ENCODE measurements at regions not wholly inside any gene's neighbourhood (a gene's known extent, or its start where the extent isn't known, plus 50 kb on each side); places are given as distances from the start of the nearest gene placed in this dataset.
"Not testable (repeated sequence)": the region's sequence is repeated elsewhere in the genome, so short reads cannot be mapped to it uniquely, and the experiment has no call there.

GRCh38 chr2:83859553-83859952 is 599.5 kb downstream of the SUCLG1 start:
- no peak for DNase-seq

DNA sequence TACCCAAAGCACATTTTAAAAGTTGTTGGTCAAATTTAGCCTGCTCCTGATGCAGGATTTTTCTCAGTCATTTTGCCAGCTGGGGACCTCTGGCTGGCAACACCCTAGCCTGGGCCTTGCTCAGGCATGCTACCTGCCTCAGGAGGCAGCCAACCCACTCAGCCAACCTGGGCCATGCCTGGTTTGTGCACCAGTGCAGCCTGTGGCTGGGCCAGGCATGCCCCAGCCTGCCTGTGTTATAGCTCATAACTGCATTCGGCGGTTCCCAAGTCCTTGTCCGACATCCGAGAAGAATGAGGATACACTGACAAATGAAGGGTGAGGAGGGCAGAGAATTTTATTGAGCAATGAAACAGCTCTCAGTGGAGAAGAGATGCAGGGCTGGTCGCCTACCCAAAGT is 608.0 kb downstream of the SUCLG1 start:
- no peak for DNase-seq

DNA sequence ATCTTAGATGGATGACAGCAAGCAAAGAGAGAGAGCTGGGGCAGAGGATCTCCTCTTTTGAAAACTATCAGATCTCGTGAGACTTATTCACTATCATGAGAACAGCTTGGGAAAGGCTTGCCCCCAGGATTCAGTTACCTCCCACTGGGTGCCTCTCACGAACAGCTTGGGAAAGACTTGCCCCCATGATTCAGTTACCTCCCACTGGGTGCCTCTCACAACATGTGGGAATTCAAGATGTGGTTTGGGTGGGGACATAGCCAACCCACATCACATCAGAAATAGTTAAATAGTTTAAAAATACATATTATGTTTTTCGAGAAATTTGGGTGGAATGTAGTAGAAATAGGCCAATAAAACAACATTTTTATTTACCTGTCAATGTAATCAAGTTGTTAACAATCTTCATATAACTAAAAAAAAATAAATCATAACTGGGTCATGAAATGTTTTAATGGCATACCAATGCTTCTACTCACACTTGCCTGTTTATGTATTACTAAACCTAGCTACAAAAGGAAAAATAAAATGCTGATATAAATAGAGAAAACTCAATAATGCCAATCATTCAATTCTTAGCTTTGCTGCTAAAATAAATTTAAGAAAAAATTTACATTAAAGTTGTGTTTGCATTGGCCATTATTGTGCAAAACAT is 608.9 kb downstream of the SUCLG1 start:
- peak; percentile 62 for DNase-seq

DNA sequence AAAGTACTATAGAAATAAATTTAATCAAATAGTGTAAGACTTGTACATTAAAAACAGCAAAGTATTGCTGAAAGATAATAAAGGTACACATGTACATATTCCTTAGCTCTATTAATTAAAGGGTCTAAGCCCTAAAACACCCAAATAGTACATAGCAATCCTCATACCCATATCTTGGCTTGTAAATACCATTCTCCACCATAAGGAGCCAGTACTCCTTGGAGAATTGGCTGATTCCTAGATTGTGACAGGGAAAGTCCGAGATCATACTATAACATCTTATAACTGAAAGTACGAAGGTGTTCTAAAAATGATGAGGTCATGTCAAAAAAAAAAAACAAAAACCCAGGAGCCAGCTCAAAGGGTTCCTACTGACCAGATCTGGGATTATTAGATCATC is 614.6 kb downstream of the SUCLG1 start:
- DNase-seq = no peak

GRCh38 chr2:83842421-83842820 is 616.7 kb downstream of the SUCLG1 start:
- no peak for DNase-seq

DNA sequence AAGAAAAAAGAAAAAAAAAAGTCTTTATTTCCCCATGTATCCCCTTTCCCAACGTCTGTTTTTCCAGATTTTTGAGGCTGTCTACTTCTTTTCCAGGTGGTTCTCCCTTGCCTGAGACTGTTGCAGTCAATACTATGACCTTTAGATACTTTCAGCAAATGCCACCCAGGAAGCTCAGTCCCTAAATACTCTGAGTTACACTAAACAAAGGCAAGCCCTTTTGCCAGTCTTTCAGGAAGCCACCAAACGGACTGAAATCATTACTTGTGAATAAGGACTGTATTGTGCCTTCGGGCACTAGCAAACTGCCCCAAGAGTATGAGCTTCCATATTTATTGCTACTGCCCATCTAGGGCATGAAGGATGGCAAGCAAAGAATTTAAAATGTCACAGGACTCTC is 621.3 kb downstream of the SUCLG1 start:
- DNase-seq = no peak

- DNase-seq = no peak
These were observed 631.5 kb downstream of the SUCLG1 start for GRCh38 chr2:83827618-83828017.

DNA sequence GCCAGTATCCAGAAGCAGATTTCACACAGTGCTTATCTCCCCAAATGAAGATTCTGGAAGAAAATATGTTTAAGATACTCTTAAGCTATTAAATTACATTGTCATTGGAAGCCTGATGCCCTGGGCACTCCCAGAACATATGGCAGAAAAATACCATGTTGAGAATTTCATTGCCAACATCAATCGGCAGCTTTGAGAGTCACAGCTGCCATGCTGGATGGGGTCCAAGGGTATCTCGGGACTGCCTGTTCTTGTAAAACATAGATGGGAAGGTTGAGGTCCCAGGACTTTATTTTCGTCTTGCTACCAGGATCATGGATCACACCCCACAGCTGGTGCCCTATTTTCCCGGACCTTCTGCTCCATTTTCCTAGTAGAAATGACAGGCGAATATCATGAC is 632.5 kb downstream of the SUCLG1 start:
- DNase-seq = no peak

- DNase-seq = no peak
These were observed 635.9 kb downstream of the SUCLG1 start for GRCh38 chr2:83823229-83823628.

DNA sequence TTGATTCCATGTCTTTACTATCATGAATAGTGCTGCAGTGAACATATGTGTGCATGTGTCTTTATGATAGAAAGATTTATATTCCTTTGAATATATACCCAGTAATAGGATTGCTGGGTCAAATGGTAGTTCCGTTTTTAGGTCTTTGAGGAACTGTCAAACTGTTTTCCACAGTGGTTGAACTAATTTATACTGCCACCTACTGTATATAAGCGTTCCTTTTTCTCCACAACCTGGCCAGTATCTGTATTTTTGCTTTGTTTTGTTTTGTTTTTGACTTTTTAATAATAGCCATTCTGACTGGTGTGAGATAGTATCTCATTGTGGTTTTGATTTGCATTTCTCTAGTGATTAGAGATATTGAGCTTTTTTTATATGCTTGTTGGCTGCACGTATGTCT is 641.6 kb downstream of the SUCLG1 start:
- DNase-seq = no peak

DNA sequence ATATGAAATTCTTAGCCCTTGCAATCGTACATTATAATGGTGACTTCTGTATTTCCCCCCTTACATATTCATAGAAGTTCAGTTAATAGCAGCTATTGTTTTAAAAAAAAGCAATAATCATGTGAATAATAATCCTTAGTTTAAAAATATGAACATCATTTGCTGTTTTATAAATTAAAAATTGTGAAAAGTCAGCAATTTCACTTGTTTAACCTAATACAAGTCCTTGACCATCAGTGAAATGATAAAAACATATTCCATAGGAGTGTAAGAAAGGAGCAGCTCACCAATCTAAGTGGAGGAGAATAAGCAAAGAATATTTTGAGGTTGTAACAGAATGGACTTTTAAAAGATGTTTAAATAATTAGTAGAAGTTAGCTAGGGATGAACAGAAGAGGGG is 650.2 kb downstream of the SUCLG1 start:
- no peak for DNase-seq

DNA sequence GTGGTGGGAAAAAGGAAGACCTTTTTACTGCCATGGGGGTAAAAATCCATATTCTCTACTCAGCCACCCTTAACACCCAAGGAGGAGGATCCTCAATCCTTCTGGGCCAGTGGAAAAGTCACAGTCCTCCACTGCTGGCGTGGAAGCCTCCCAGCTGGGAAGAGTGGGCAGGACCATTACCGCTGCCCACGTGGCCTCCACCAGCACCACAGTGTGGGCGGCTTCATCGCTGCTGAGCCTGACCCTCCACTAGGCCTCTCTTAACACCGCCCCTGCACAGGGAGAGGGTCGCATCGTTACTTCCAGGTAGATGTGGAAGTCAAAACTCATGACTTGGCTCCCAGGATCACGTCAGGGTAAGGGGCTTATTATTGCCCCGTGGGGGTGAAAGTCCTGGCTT is 656.5 kb downstream of the SUCLG1 start:
- no peak for DNase-seq

- DNase-seq = no peak
These were observed 663.3 kb downstream of the SUCLG1 start for GRCh38 chr2:83795777-83796176.

DNA sequence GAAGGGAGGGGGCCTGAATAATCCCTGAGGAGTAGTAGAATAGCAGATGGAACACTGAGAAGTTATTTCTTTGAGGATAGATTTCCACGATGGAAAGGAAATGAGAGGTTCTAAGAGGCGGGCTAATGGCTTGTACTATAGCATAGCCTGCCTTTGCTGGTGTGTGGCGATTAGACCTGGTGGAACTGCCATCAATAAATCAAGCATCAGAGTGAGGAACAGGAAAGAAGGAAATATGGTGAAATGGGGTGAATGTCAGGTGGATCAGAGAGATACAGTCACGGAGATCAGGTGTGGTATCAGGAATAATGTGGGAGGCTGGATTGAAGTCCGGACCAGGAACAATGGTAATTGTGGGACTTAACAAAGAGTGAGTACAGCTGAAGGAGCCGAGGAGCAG is 668.6 kb downstream of the SUCLG1 start:
- DNase-seq = not testable (repeated sequence)

DNA sequence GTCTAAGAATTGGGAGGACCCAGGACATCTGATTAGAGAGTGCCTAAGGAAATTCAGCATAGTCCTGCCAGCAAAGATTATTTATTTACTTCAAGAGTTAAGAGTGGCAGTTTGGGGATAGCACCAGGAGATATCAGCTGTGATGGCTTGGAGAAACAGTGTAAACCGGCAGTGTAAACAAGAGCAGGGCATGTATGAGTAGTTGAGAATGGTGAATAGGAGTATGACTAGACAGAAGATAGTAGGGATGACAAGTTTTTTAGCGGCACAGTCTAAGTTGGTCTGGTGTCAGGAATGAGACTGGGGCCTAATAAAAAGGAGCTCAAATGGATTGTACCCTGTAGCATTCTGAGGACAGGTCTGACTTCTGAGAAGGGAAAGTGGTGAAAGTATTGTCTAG is 669.4 kb downstream of the SUCLG1 start:
- DNase-seq = not testable (repeated sequence)

DNA sequence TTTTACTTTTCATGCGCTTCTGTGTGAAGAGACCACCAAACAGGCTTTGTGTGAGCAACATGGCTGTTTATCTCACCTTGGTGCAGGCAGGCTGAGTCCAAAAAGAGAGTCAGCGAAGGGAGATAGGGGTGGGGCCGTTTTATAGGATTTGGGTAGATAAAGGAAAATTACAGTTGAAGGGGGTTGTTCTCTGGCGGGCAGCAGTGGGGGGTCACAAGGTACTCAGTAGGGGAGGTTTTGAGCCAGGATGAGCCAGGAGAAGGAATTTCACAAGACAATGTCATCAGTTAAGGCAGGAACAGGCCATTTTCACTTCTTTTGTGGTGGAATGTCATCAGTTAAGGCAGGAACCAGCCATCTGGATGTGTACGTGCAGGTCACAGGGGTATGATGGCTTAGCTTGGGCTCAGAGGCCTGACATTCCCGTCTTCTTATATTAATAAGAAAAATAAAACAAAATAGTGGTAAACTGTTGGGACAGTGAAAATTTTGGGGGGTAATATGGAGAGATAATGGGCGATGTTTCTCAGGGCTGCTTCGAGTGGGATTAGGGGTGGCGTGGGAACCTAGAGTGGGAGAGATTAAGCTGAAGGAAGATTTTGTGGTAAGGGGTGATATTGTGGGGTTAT is 670.0 kb downstream of the SUCLG1 start:
- DNase-seq = not testable (repeated sequence)

DNA sequence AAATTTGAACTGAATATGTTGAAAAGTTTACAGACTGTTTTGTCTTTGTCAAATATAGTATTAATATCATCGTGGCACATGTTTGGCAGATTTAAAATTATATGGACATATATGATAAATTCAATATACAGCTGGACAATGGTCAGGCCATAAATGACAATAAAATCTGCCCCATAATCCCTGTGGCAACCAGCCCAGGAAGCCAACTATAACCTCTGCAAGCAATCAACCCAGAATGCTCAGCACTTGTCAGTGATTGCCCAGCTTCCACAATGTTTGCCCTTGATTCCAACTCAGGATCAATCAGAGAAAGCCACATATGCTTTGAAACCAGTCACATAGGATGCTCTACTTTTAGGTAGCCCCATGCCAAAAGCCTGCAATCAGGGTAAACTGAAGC is 671.9 kb downstream of the SUCLG1 start:
- DNase-seq = no peak

DNA sequence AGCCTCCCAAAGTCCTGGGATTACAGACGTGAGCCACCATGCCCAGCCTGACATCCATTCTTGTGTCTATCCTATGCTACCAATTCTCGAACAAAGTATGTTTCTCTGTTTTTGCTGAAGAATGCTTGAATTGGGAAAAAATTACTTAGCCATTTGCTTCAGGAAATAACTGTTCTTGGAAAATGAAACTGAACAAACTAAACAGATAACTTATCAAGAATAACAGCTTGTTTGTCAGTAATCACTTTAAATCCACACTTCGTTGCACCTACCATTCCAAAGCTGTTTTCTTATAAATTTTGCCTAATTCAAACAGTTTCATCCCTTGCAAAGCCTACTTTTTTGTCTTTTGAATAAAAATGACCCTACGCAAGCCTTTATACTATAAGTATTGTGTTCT is 672.9 kb downstream of the SUCLG1 start:
- DNase-seq = no peak

GRCh38 chr2:83784947-83785346 is 674.1 kb downstream of the SUCLG1 start:
- DNase-seq = no peak

GRCh38 chr2:83784315-83784714 is 674.8 kb downstream of the SUCLG1 start:
- no peak for DNase-seq

DNA sequence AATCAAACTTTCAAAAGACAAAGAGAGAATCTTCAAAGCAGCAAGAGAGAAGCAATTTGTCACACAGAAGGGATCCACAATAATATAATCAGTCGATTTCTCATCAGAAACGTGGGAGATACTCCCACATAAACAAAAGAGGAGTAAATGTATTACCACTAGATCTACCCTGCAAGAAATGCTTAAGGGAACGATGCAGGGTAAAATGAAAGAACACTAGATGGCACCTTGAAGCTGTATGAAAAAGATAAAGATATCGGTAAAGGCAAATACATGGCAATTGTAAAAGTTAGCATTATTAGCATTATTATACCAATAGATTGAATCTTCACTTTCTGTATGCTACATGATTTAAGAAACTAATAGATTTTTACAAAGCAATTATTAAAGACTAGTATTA is 677.0 kb downstream of the SUCLG1 start:
- no peak for DNase-seq

DNA sequence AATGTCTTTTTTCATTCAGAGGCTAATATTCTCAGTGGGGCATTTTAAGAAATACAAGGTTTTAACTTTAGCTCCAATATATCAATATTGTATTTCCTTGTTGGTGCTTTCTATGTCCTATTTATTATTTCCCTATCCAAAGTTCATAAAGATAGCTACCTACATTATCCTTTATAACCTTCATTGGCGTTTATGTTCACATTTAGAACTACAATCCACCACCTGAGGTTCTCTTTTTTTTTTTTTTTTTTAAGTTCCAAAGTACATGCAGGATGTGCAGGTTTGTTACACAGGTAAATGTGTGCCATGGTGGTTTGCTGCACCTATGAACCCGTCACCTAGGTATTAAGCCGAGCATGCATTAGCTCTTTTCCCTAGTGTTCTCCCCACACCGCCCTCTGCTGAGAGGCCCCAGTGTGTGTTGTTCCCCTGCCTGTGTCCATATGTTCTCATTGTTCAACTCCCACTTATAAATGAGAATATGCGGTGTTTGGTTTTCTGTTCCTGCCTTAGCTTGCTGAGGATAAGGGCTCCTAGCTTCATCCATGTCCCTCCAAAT is 694.6 kb downstream of the SUCLG1 start:
- no peak for DNase-seq

- no peak for DNase-seq
These were observed 701.8 kb downstream of the SUCLG1 start for GRCh38 chr2:83757329-83757728.

- DNase-seq = no peak
These were observed 702.9 kb downstream of the SUCLG1 start for GRCh38 chr2:83756219-83756618.

- no peak for DNase-seq
These were observed 711.9 kb downstream of the SUCLG1 start for GRCh38 chr2:83747141-83747540.
